ENCODE measurements at regions not wholly inside any gene's neighbourhood (a gene's known extent, or its start where the extent isn't known, plus 50 kb on each side); places are given as distances from the start of the nearest gene placed in this dataset.
"Not testable (repeated sequence)": the region's sequence is repeated elsewhere in the genome, so short reads cannot be mapped to it uniquely, and the experiment has no call there.

GRCh38 chr1:58051187-58051586 is 495.3 kb downstream of the OMA1 start:
- not testable (repeated sequence) for DNase-seq

GRCh38 chr1:58047265-58047858 is 499.2 kb downstream of the OMA1 start:
- peak; percentile 44 for DNase-seq

GRCh38 chr1:58045094-58045705 is 501.3 kb downstream of the OMA1 start:
- DNase-seq, result no peak

GRCh38 chr1:58041621-58042020 is 504.9 kb downstream of the OMA1 start:
- DNase-seq, result no peak

- no peak for DNase-seq
These were observed 508.0 kb downstream of the OMA1 start for GRCh38 chr1:58038574-58038973.

- no peak for DNase-seq
These were observed 511.0 kb downstream of the OMA1 start for GRCh38 chr1:58035523-58035922.

- DNase-seq, result no peak
These were observed 513.2 kb downstream of the OMA1 start for GRCh38 chr1:58033311-58033710.

- DNase-seq, result no peak
These were observed 513.9 kb downstream of the OMA1 start for GRCh38 chr1:58032611-58033073.

GRCh38 chr1:58031416-58031815 is 515.1 kb downstream of the OMA1 start:
- no peak for DNase-seq

GRCh38 chr1:58030456-58030855 is 516.1 kb downstream of the OMA1 start:
- no peak for DNase-seq

- DNase-seq, result no peak
These were observed 528.9 kb downstream of the OMA1 start for GRCh38 chr1:58017641-58018040.

- DNase-seq, result no peak
These were observed 533.3 kb downstream of the OMA1 start for GRCh38 chr1:58013237-58013636.

- DNase-seq, result no peak
These were observed 534.5 kb downstream of the OMA1 start for GRCh38 chr1:58011978-58012377.

- no peak for DNase-seq
These were observed 540.0 kb downstream of the OMA1 start for GRCh38 chr1:58006421-58007046.

- no peak for DNase-seq
These were observed 541.3 kb downstream of the OMA1 start for GRCh38 chr1:58005212-58005611.

GRCh38 chr1:58003988-58004387 is 542.5 kb downstream of the OMA1 start:
- no peak for DNase-seq

- no peak for DNase-seq
These were observed 543.5 kb downstream of the OMA1 start for GRCh38 chr1:58003059-58003458.

GRCh38 chr1:58000821-58001220 is 545.7 kb downstream of the OMA1 start:
- no peak for DNase-seq

- DNase-seq, result no peak
These were observed 546.4 kb downstream of the OMA1 start for GRCh38 chr1:58000116-58000515.

GRCh38 chr1:57996400-57996799 is 550.1 kb downstream of the OMA1 start:
- DNase-seq, result no peak

- DNase-seq, result no peak
These were observed 555.2 kb downstream of the OMA1 start for GRCh38 chr1:57991289-57991688.

- no peak for DNase-seq
These were observed 556.6 kb downstream of the OMA1 start for GRCh38 chr1:57989877-57990276.

- DNase-seq, result no peak
These were observed 559.0 kb downstream of the OMA1 start for GRCh38 chr1:57987523-57987922.

GRCh38 chr1:57986432-57986831 is 560.1 kb downstream of the OMA1 start:
- DNase-seq, result no peak

- no peak for DNase-seq
These were observed 560.4 kb upstream of the DAB1 start for GRCh38 chr1:57984277-57984676.

Measured in stimulated activated CD4-positive, alpha-beta T cell treated with anti-CD3 and anti-CD28 coated beads, Interleukin-15, amount 100 ng/mL, for 24 hours (primary cell).